CD4-positive, alpha-beta T cell treated with Interleukin-6 at 100 ng/mL for 8 hours (primary cell): ENCODE measurements at regions not wholly inside any gene's neighbourhood (a gene's known extent, or its start where the extent isn't known, plus 50 kb on each side); places are given as distances from the start of the nearest gene placed in this dataset.

Source experiments
- DNase-seq: peaks from one replicate; pipeline ENCODE4 v3.0.0-alpha.2; 2020; ENCODE audit warnings: mixed read lengths, low spot score

GRCh38 chr12:75834591-75834990 is 197.0 kb downstream of the PHLDA1 start:
- DNase-seq: no peak

GRCh38 chr12:75833268-75833667 is 198.3 kb downstream of the PHLDA1 start:
- no peak for DNase-seq

- DNase-seq: no peak
Observed at GRCh38 chr12:75831402-75831801, 200.2 kb downstream of the PHLDA1 start.

- DNase-seq: no peak
Observed at GRCh38 chr12:75827061-75827460, 204.5 kb downstream of the PHLDA1 start.

GRCh38 chr12:75825686-75826085 is 205.9 kb downstream of the PHLDA1 start:
- no peak for DNase-seq

- no peak for DNase-seq
Observed at GRCh38 chr12:75823475-75823874, 208.1 kb downstream of the PHLDA1 start.

- DNase-seq: no peak
Observed at GRCh38 chr12:75822416-75822815, 209.2 kb downstream of the PHLDA1 start.

- DNase-seq: no peak
Observed at GRCh38 chr12:75820848-75821578, 210.6 kb downstream of the PHLDA1 start.

GRCh38 chr12:75820071-75820470 is 211.5 kb downstream of the PHLDA1 start:
- no peak for DNase-seq

- DNase-seq: no peak
Observed at GRCh38 chr12:75819512-75819911, 212.1 kb downstream of the PHLDA1 start.

GRCh38 chr12:75818863-75819262 is 212.7 kb downstream of the PHLDA1 start:
- DNase-seq: no peak

- DNase-seq: peak; percentile 55
Observed at GRCh38 chr12:75816897-75817296, 214.7 kb downstream of the PHLDA1 start.

GRCh38 chr12:75815756-75816155 is 215.8 kb downstream of the PHLDA1 start:
- DNase-seq: no peak

GRCh38 chr12:75814851-75815754 is 216.5 kb downstream of the PHLDA1 start:
- DNase-seq: peak; percentile 62

GRCh38 chr12:75813072-75813471 is 218.5 kb downstream of the PHLDA1 start:
- DNase-seq: no peak

GRCh38 chr12:75812271-75813018 is 219.1 kb downstream of the PHLDA1 start:
- no peak for DNase-seq

GRCh38 chr12:75809746-75810145 is 221.8 kb downstream of the PHLDA1 start:
- no peak for DNase-seq

- DNase-seq: no peak
Observed at GRCh38 chr12:75807494-75807893, 224.1 kb downstream of the PHLDA1 start.

GRCh38 chr12:75805905-75806304 is 225.7 kb downstream of the PHLDA1 start:
- no peak for DNase-seq

- DNase-seq: no peak
Observed at GRCh38 chr12:75805320-75805719, 226.3 kb downstream of the PHLDA1 start.

- DNase-seq: no peak
Observed at GRCh38 chr12:75798136-75798926, 233.2 kb downstream of the PHLDA1 start.

- no peak for DNase-seq
Observed at GRCh38 chr12:75795125-75795524, 236.5 kb downstream of the PHLDA1 start.
